Erythroblast (primary cell): ENCODE measurements at regions not wholly inside any gene's neighbourhood (a gene's known extent, or its start where the extent isn't known, plus 50 kb on each side); places are given as distances from the start of the nearest gene placed in this dataset.
"Not testable (repeated sequence)": the region's sequence is repeated elsewhere in the genome, so short reads cannot be mapped to it uniquely, and the experiment has no call there.

Source experiments
- GATA1 ChIP-seq: IDR thresholded peaks from 2 replicates; pipeline ENCODE4 v1.6.1; 2011; ENCODE audit warnings: low read depth, mild to moderate bottlenecking, control low read depth, low read length, moderate library complexity
- POLR2A ChIP-seq: IDR thresholded peaks from 2 replicates; pipeline ENCODE4 v1.6.1; 2011; ENCODE audit warnings: mild to moderate bottlenecking, low read length

GRCh38 chr1:143839182-143839581 is 132.6 kb downstream of the FAM72C start:
- not testable (repeated sequence) for TF ChIP-seq POLR2A, GATA1
